Gastrocnemius medialis (tissue), 4 donors: ENCODE measurements at regions not wholly inside any gene's neighbourhood (a gene's known extent, or its start where the extent isn't known, plus 50 kb on each side); places are given as distances from the start of the nearest gene placed in this dataset.

Experiments used
- ATAC-seq, 2 donors: fragments of 150-250 bp; one replicate each; pipeline ENCODE4 v1.9.1; 2016
- DNase-seq, 2 donors: peaks; one replicate each; pipeline ENCODE4 v3.0.0-alpha.2; 2019
- H3K27ac ChIP-seq, 4 donors: fragments of 200-600 bp; sonication (generic); 1 replicate in 1 of 4; 2 replicates in 3 of 4; pipeline ENCODE4 v1.5.1; 2016 to 2018; ENCODE audit warnings: mild to moderate bottlenecking in 2 of 4, moderate library complexity in 1 of 4
- H3K27me3 ChIP-seq, 3 donors: fragments of 200-600 bp; sonication (generic) in 2 of 3; 1 replicate in 1 of 3; 2 replicates in 2 of 3; pipeline versions ENCODE4 v1.5.1 to v1.6.0; 2016 to 2019; ENCODE audit warnings: mild to moderate bottlenecking in 1 of 3, moderate library complexity in 1 of 3
- H3K36me3 ChIP-seq, 2 donors: fragments of 200-600 bp; sonication (generic) in 1 of 2; one replicate each; pipeline ENCODE4 v1.5.1; 2017 to 2018
- H3K4me1 ChIP-seq, 2 donors: fragments of 200-600 bp; sonication (generic) in 1 of 2; one replicate each; pipeline ENCODE4 v1.5.1; 2016 to 2017; ENCODE audit warnings: mild to moderate bottlenecking in 2 of 2
- H3K4me3 ChIP-seq, 4 donors: fragments of 200-600 bp; sonication (generic) in 3 of 4; 1 replicate in 1 of 4; 2 replicates in 3 of 4; pipeline ENCODE4 v1.5.1; 2016 to 2019; ENCODE audit warnings: mild to moderate bottlenecking in 2 of 4
- H3K9me3 ChIP-seq, 3 donors: fragments of 200-600 bp; sonication (generic) in 2 of 3; 1 replicate in 1 of 3; 2 replicates in 2 of 3; pipeline ENCODE4 v1.5.1; 2016 to 2019
- CTCF ChIP-seq, 5 experiments: fragments of 450-650 bp in 3 of 5; fragments of 200-600 bp in 2 of 5; sonication (generic) in 2 of 5; IDR thresholded peaks in 4 of 5; conservative IDR thresholded peaks in 1 of 5; 1 replicate in 4 of 5; 2 replicates in 1 of 5; pipeline ENCODE4 v1.5.1; 2016 to 2019; ENCODE audit warnings: antibody characterized with exemption in 5 of 5, mild to moderate bottlenecking in 3 of 5, moderate library complexity in 3 of 5
- POLR2A ChIP-seq, 2 donors: fragments of 450-650 bp; IDR thresholded peaks; one replicate each; pipeline ENCODE4 v1.6.1; 2017; ENCODE audit warnings: antibody characterized with exemption in 2 of 2, mild to moderate bottlenecking in 2 of 2, moderate library complexity in 2 of 2
- in situ Hi-C, 4 donors: fragments of 200-750 bp; cut with MboI; loops; one replicate each; pipeline versions ENCODE4 v1.15.0 to v1.8.0; 2017; ENCODE audit warnings: low sequenced_read_pairs in 4 of 4
- intact Hi-C: fragments of 100-400 bp; cut with DNase I; formaldehyde crosslinking; loops from one replicate; pipeline ENCODE4 v1.15.1; 2023; ENCODE audit warnings: low total_unique reads

- DNase-seq (no peak), ATAC-seq (no peak)
- Histone ChIP-seq H3K9me3 (no peaks in the 10 kb centered on the region), H3K27ac (no peak overlapping the region), H3K36me3 (no peaks in the 10 kb centered on the region), H3K4me3 (no peak overlapping the region), H3K27me3 (no peaks in the 10 kb centered on the region), H3K4me1 (no peaks in the 10 kb centered on the region)
- in situ Hi-C loops, result no loop called here
- intact Hi-C loops, result no loop called here
- no peak for TF ChIP-seq POLR2A (IDR thresholded peaks at IDR 0.05)
- no peak for TF ChIP-seq CTCF (IDR thresholded peaks at IDR 0.05 in 4 of 5, conservative IDR thresholded peaks at IDR 0.05 in 1 of 5)
Measured at GRCh38 chr6:133093956-133094355, 147.2 kb upstream of the EYA4 start.

- ATAC-seq, result no peak
- intact Hi-C loops, result no loop called here
- DNase-seq, result no peak
- Histone ChIP-seq H3K36me3 (no peaks in the 10 kb centered on the region), H3K9me3 (no peaks in the 10 kb centered on the region), H3K27me3 (no peaks in the 10 kb centered on the region), H3K4me1 (peaks cover 0 to 5% of the 10 kb centered on the region in 2 donors), H3K4me3 (no peak overlapping the region), H3K27ac (no peak overlapping the region)
- in situ Hi-C loops, result no loop called here
- TF ChIP-seq CTCF (IDR thresholded peaks at IDR 0.05 in 4 of 5, conservative IDR thresholded peaks at IDR 0.05 in 1 of 5), result no peak
- TF ChIP-seq POLR2A (IDR thresholded peaks at IDR 0.05), result no peak
Measured at GRCh38 chr6:133097208-133097607, 143.9 kb upstream of the EYA4 start.

- DNase-seq (no peak), ATAC-seq (no peak)
- TF ChIP-seq POLR2A (IDR thresholded peaks at IDR 0.05) (no peak), CTCF (IDR thresholded peaks at IDR 0.05 in 4 of 5, conservative IDR thresholded peaks at IDR 0.05 in 1 of 5) (no peak)
- in situ Hi-C loops (no loop called here), intact Hi-C loops (no loop called here)
- H3K4me1 ChIP-seq, result peaks cover 0 to 5% of the 10 kb centered on the region in 2 donors
- H3K4me3 ChIP-seq, result no peak overlapping the region
- H3K36me3 ChIP-seq, result no peaks in the 10 kb centered on the region
- no peaks in the 10 kb centered on the region for H3K9me3 ChIP-seq
- no peaks in the 10 kb centered on the region for H3K27me3 ChIP-seq
- no peak overlapping the region for H3K27ac ChIP-seq
Measured at GRCh38 chr6:133099573-133099972, 141.6 kb upstream of the EYA4 start.

- ATAC-seq (no peak), DNase-seq (no peak)
- Histone ChIP-seq H3K4me1 (peaks cover 0 to 5% of the 10 kb centered on the region in 2 donors), H3K36me3 (no peaks in the 10 kb centered on the region), H3K9me3 (no peaks in the 10 kb centered on the region), H3K27me3 (no peaks in the 10 kb centered on the region), H3K27ac (no peak overlapping the region), H3K4me3 (no peak overlapping the region)
- in situ Hi-C loops, result no loop called here
- intact Hi-C loops, result no loop called here
- TF ChIP-seq POLR2A (IDR thresholded peaks at IDR 0.05) (no peak), CTCF (IDR thresholded peaks at IDR 0.05 in 4 of 5, conservative IDR thresholded peaks at IDR 0.05 in 1 of 5) (no peak)
Measured at GRCh38 chr6:133100865-133101264, 140.3 kb upstream of the EYA4 start.

- Histone ChIP-seq H3K4me1 (peaks cover 0 to 5% of the 10 kb centered on the region in 2 donors), H3K9me3 (no peaks in the 10 kb centered on the region), H3K36me3 (no peaks in the 10 kb centered on the region), H3K27ac (no peak overlapping the region), H3K4me3 (no peak overlapping the region), H3K27me3 (no peaks in the 10 kb centered on the region)
- DNase-seq (no peak), ATAC-seq (no peak)
- in situ Hi-C loops (no loop called here), intact Hi-C loops (no loop called here)
- TF ChIP-seq CTCF (IDR thresholded peaks at IDR 0.05 in 4 of 5, conservative IDR thresholded peaks at IDR 0.05 in 1 of 5) (no peak), POLR2A (IDR thresholded peaks at IDR 0.05) (no peak)
Measured at GRCh38 chr6:133101790-133102189, 139.4 kb upstream of the EYA4 start.
